SK-N-SH (cell line): ENCODE measurements at regions not wholly inside any gene's neighbourhood (a gene's known extent, or its start where the extent isn't known, plus 50 kb on each side); places are given as distances from the start of the nearest gene placed in this dataset.

Source experiments
- CTCF ChIA-PET: fragments of 300-600, 350-600 bp; formaldehyde crosslinking; extraction: SDS; loops from one replicate; lab custom pipeline; 2021; lab: Yijun Ruan, JAX
- POLR2A ChIA-PET: fragments of 350-600 bp; sonication (Branson Sonifier 250); formaldehyde crosslinking; extraction: SDS; loops from one replicate; lab custom pipeline; 2020; ENCODE audit warnings: antibody characterized with exemption, inconsistent platforms; lab: Yijun Ruan, JAX
- DNase-seq: peaks from one replicate; pipeline ENCODE4 v3.0.0; 2012
- H2AFZ ChIP-seq: fragments of 200-600 bp; sonication (generic); 2 replicates; pipeline ENCODE4 v1.8.1; 2016; ENCODE audit warnings: antibody characterized with exemption, mild to moderate bottlenecking, low read depth
- H3F3A ChIP-seq: fragments of 200-600 bp; sonication (generic); replicated peaks from 2 replicates; pipeline ENCODE3; 2016; ENCODE audit warnings: antibody characterized with exemption, mild to moderate bottlenecking; ENCODE audit not compliant: insufficient read depth
- H3K27ac ChIP-seq, 2 experiments: fragments of 200-500 bp in 1 of 2; fragments of 200-600 bp in 1 of 2; sonication (Bioruptor generic) in 1 of 2; sonication (generic), shearing (Covaris generic) in 1 of 2; 2 replicates each; pipeline versions ENCODE4 v1.5.1 to v1.6.1; 2014 to 2016; ENCODE audit warnings: low read depth in 2 of 2, inconsistent platforms in 1 of 2, low read length in 1 of 2, mild to moderate bottlenecking in 1 of 2, mixed read lengths in 1 of 2
- H3K27me3 ChIP-seq: fragments of 200-600 bp; sonication (generic), shearing (Covaris generic); 2 replicates; pipeline ENCODE4 v1.6.1; 2016; ENCODE audit warnings: mixed run types; ENCODE audit not compliant: insufficient read depth
- H3K36me3 ChIP-seq, 2 experiments: fragments of 200-500 bp in 1 of 2; fragments of 200-600 bp in 1 of 2; sonication (Bioruptor generic) in 1 of 2; sonication (generic) in 1 of 2; replicated peaks in 1 of 2; 2 replicates each; pipeline versions ENCODE3 to v1.5.1; 2014 to 2016; ENCODE audit warnings: low read length in 1 of 2, mild to moderate bottlenecking in 1 of 2; ENCODE audit not compliant: insufficient read depth in 2 of 2, control insufficient read depth in 1 of 2
- H3K4me1 ChIP-seq, 2 experiments: fragments of 200-500 bp in 1 of 2; fragments of 200-600 bp in 1 of 2; sonication (Bioruptor generic) in 1 of 2; sonication (generic), shearing (Covaris generic) in 1 of 2; 2 replicates each; pipeline versions ENCODE4 v1.5.1 to v1.6.1; 2014 to 2016; ENCODE audit warnings: low read depth in 1 of 2, low read length in 1 of 2, mixed run types in 1 of 2; ENCODE audit not compliant: insufficient read depth in 2 of 2, control insufficient read depth in 1 of 2
- H3K4me2 ChIP-seq: fragments of 200-600 bp; sonication (generic), shearing (Covaris generic); 2 replicates; pipeline ENCODE4 v1.6.1; 2017; ENCODE audit warnings: mixed run types
- H3K4me3 ChIP-seq, 2 experiments: fragments of 200-500 bp in 1 of 2; fragments of 200-600 bp in 1 of 2; sonication (Bioruptor generic) in 1 of 2; sonication (generic), shearing (Covaris generic) in 1 of 2; 2 replicates each; pipeline versions ENCODE4 v1.5.1 to v1.8.1; 2014 to 2016; ENCODE audit warnings: low read depth in 2 of 2, inconsistent platforms in 1 of 2, low read length in 1 of 2, mild to moderate bottlenecking in 1 of 2, mixed read lengths in 1 of 2, moderate library complexity in 1 of 2
- H3K79me2 ChIP-seq: fragments of 200-600 bp; sonication (generic); 2 replicates; pipeline ENCODE4 v1.8.1; 2017; ENCODE audit warnings: mild to moderate bottlenecking; ENCODE audit not compliant: insufficient read depth
- H3K9ac ChIP-seq: fragments of 200-600 bp; sonication (generic); 2 replicates; pipeline ENCODE4 v1.6.1; 2017; ENCODE audit warnings: mixed run types
- H3K9me2 ChIP-seq: fragments of 200-600 bp; sonication (generic); 2 replicates; pipeline ENCODE4 v1.6.1; 2017; ENCODE audit warnings: mixed run types
- H3K9me3 ChIP-seq: fragments of 200-600 bp; sonication (generic); 2 replicates; pipeline ENCODE4 v1.6.1; 2017; ENCODE audit warnings: mixed run types, mild to moderate bottlenecking, moderate library complexity
- H4K20me1 ChIP-seq: fragments of 200-600 bp; sonication (generic); 2 replicates; pipeline ENCODE4 v1.6.1; 2017; ENCODE audit warnings: mild to moderate bottlenecking, mixed run types; ENCODE audit not compliant: insufficient read depth
- CTCF ChIP-seq: fragments of 200-600 bp; sonication (generic); IDR thresholded peaks from 2 replicates; pipeline ENCODE4 v1.6.1; 2017; ENCODE audit warnings: antibody characterized with exemption, mild to moderate bottlenecking, moderate library complexity
- EP300 ChIP-seq, 2 experiments: IDR thresholded peaks; 2 replicates each; pipeline versions ENCODE4 v1.4.0 to v1.6.1; 2012; ENCODE audit warnings: borderline replicate concordance in 1 of 2, low read depth in 1 of 2, low read length in 1 of 2
- EZH2phosphoT487 ChIP-seq: fragments of 200-600 bp; sonication (generic); IDR thresholded peaks from 2 replicates; pipeline ENCODE4 v1.6.1; 2017; ENCODE audit warnings: low read depth, mixed run types, mild to moderate bottlenecking, antibody characterized with exemption, moderate library complexity, borderline replicate concordance
- FOXM1 ChIP-seq: IDR thresholded peaks from 2 replicates; pipeline ENCODE4 v1.4.0; 2012; ENCODE audit warnings: low read depth, mild to moderate bottlenecking
- JUND ChIP-seq: IDR thresholded peaks from 2 replicates; pipeline ENCODE4 v1.4.0; 2012
- NFIC ChIP-seq: IDR thresholded peaks from 2 replicates; pipeline ENCODE4 v1.4.0; 2012; ENCODE audit warnings: borderline replicate concordance
- POLR2AphosphoS5 ChIP-seq: IDR thresholded peaks from 2 replicates; pipeline ENCODE4 v1.6.1; 2012; ENCODE audit warnings: low read depth, low read length
- RAD21 ChIP-seq: IDR thresholded peaks from 2 replicates; pipeline ENCODE4 v1.6.1; 2012; ENCODE audit warnings: mild to moderate bottlenecking, low read length
- RCOR1 ChIP-seq: fragments of 150-350 bp; IDR thresholded peaks from 2 replicates; pipeline ENCODE4 v1.6.1; 2017; ENCODE audit warnings: antibody characterized with exemption, low read length
- RFX5 ChIP-seq: IDR thresholded peaks from 2 replicates; pipeline ENCODE4 v1.6.1; 2012; ENCODE audit warnings: mild to moderate bottlenecking, improper control_type of control experiment, low read length
- SIN3A ChIP-seq: IDR thresholded peaks from 2 replicates; pipeline ENCODE4 v1.6.1; 2012; ENCODE audit warnings: low read depth, mild to moderate bottlenecking, low read length, moderate library complexity, borderline replicate concordance
- SMC3 ChIP-seq: IDR thresholded peaks from 2 replicates; pipeline ENCODE4 v1.6.1; 2012; ENCODE audit warnings: low read depth, low read length, improper control_type of control experiment
- TCF12 ChIP-seq: IDR thresholded peaks from 2 replicates; pipeline ENCODE4 v1.4.0; 2012
- USF1 ChIP-seq: IDR thresholded peaks from 2 replicates; pipeline ENCODE4 v1.4.0; 2012; ENCODE audit warnings: low read depth, borderline replicate concordance
- YY1 ChIP-seq: IDR thresholded peaks from 2 replicates; pipeline ENCODE4 v1.4.0; 2012; ENCODE audit warnings: low read depth, mild to moderate bottlenecking
- ZBTB33 ChIP-seq: IDR thresholded peaks from 2 replicates; pipeline ENCODE4 v1.4.0; 2012; ENCODE audit warnings: low read depth, borderline replicate concordance
- WGBS: methylation state at CpG from one replicate; pipeline ENCODE4 v1.1.6; 2017; ENCODE audit warnings: low lambda C conversion rate; 5-methylcytosine and 5-hydroxymethylcytosine counted together
- TF ChIP-seq, protein P1 (sequence below): IDR thresholded peaks from 2 replicates; pipeline ENCODE4; 2012

GRCh38 chr21:28387220-28387619, 605.5 kb downstream of the LTN1 start:
- no peak overlapping the region for H3K9ac ChIP-seq
- 84% methylated on average over 1 of the region's 1 CpG for WGBS
- H3K4me2 ChIP-seq, result no peak overlapping the region
- no peaks in the 10 kb centered on the region for H3K36me3 ChIP-seq
- POLR2A ChIA-PET, result no interaction called here
- no peak for DNase-seq
- peaks cover 0 to under 1% of the 10 kb centered on the region in 2 experiments; a peak in 1 of 4 replicates for H3K4me1 ChIP-seq
- no peaks in the 10 kb centered on the region for H3K79me2 ChIP-seq
- no peaks in the 10 kb centered on the region for H3F3A ChIP-seq
- H4K20me1 ChIP-seq, result no peaks in the 10 kb centered on the region
- H3K9me2 ChIP-seq, result no peaks in the 10 kb centered on the region
- no peaks in the 10 kb centered on the region for H3K9me3 ChIP-seq
- H3K27me3 ChIP-seq, result no peaks in the 10 kb centered on the region
- CTCF ChIA-PET, result no interaction called here
- TF ChIP-seq ZBTB33 (no peak), SMC3 (no peak), EP300 (IDR thresholded peaks at IDR 0.05; ENCODE audit: borderline replicate concordance in 1 of 2, low read depth in 1 of 2, low read length in 1 of 2) (no peak), RAD21 (no peak), RFX5 (no peak), POLR2AphosphoS5 (no peak), EZH2phosphoT487 (no peak), TCF12 (no peak), CTCF (no peak), USF1 (no peak), YY1 (no peak), NFIC (no peak), FOXM1 (no peak), JUND (no peak), SIN3A (no peak), RCOR1 (no peak)
- TF ChIP-seq, protein P1, sequence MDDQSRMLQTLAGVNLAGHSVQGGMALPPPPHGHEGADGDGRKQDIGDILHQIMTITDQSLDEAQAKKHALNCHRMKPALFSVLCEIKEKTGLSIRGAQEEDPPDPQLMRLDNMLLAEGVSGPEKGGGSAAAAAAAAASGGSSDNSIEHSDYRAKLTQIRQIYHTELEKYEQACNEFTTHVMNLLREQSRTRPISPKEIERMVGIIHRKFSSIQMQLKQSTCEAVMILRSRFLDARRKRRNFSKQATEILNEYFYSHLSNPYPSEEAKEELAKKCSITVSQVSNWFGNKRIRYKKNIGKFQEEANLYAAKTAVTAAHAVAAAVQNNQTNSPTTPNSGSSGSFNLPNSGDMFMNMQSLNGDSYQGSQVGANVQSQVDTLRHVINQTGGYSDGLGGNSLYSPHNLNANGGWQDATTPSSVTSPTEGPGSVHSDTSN, result no peak
- TF ChIP-seq, all 33 proteins: peak for 0
- no peak overlapping the region for H2AFZ ChIP-seq
- H3K27ac ChIP-seq, result no peak overlapping the region
- no peak overlapping the region for H3K4me3 ChIP-seq
